ENCODE measurements at regions not wholly inside any gene's neighbourhood (a gene's known extent, or its start where the extent isn't known, plus 50 kb on each side); places are given as distances from the start of the nearest gene placed in this dataset.

- Mint-ChIP-seq H3K9me3 (peaks cover 4% of the 10 kb centered on the region), H3K36me3 (no peaks in the 10 kb centered on the region), H3K27ac (no peak overlapping the region), H3K27me3 (no peaks in the 10 kb centered on the region), H3K4me3 (no peak overlapping the region), H3K4me1 (no peaks in the 10 kb centered on the region)
- no peak for DNase-seq
Measured at GRCh38 chr2:150001788-150002187, 414.2 kb upstream of the MMADHC start.

- H3K27me3 Mint-ChIP-seq = no peaks in the 10 kb centered on the region
- no peaks in the 10 kb centered on the region for H3K36me3 Mint-ChIP-seq
- no peaks in the 10 kb centered on the region for H3K4me1 Mint-ChIP-seq
- no peak overlapping the region for H3K27ac Mint-ChIP-seq
- DNase-seq = no peak
- no peak overlapping the region for H3K4me3 Mint-ChIP-seq
- H3K9me3 Mint-ChIP-seq = peaks cover 4% of the 10 kb centered on the region
Measured at GRCh38 chr2:149996901-149997300, 409.3 kb upstream of the MMADHC start.

- no peaks in the 10 kb centered on the region for H3K4me1 Mint-ChIP-seq
- no peak for DNase-seq
- H3K4me3 Mint-ChIP-seq = no peak overlapping the region
- no peaks in the 10 kb centered on the region for H3K27me3 Mint-ChIP-seq
- no peak overlapping the region for H3K27ac Mint-ChIP-seq
- no peaks in the 10 kb centered on the region for H3K36me3 Mint-ChIP-seq
- peaks cover 4% of the 10 kb centered on the region for H3K9me3 Mint-ChIP-seq
Measured at GRCh38 chr2:149994057-149994728, 406.6 kb upstream of the MMADHC start.

- H3K27ac Mint-ChIP-seq = no peak overlapping the region
- H3K27me3 Mint-ChIP-seq = no peaks in the 10 kb centered on the region
- H3K36me3 Mint-ChIP-seq = no peaks in the 10 kb centered on the region
- no peaks in the 10 kb centered on the region for H3K4me1 Mint-ChIP-seq
- no peaks in the 10 kb centered on the region for H3K9me3 Mint-ChIP-seq
- no peak for DNase-seq
- no peak overlapping the region for H3K4me3 Mint-ChIP-seq
Measured at GRCh38 chr2:149993316-149993715, 405.7 kb upstream of the MMADHC start.

- Mint-ChIP-seq H3K9me3 (no peaks in the 10 kb centered on the region), H3K27ac (no peak overlapping the region), H3K4me1 (no peaks in the 10 kb centered on the region), H3K4me3 (no peak overlapping the region), H3K27me3 (no peaks in the 10 kb centered on the region), H3K36me3 (no peaks in the 10 kb centered on the region)
- DNase-seq = no peak
Measured at GRCh38 chr2:149991576-149991975, 404.0 kb upstream of the MMADHC start.

- H3K36me3 Mint-ChIP-seq = no peaks in the 10 kb centered on the region
- no peaks in the 10 kb centered on the region for H3K4me1 Mint-ChIP-seq
- H3K27me3 Mint-ChIP-seq = no peaks in the 10 kb centered on the region
- H3K9me3 Mint-ChIP-seq = no peaks in the 10 kb centered on the region
- DNase-seq = no peak
- H3K27ac Mint-ChIP-seq = no peak overlapping the region
- no peak overlapping the region for H3K4me3 Mint-ChIP-seq
Measured at GRCh38 chr2:149990965-149991364, 403.4 kb upstream of the MMADHC start.

GRCh38 chr2:149989447-149990063 lies 402.0 kb upstream of the MMADHC start:
- Mint-ChIP-seq H3K36me3 (no peaks in the 10 kb centered on the region), H3K4me1 (no peaks in the 10 kb centered on the region), H3K9me3 (no peaks in the 10 kb centered on the region), H3K27ac (no peak overlapping the region), H3K27me3 (no peaks in the 10 kb centered on the region), H3K4me3 (no peak overlapping the region)
- DNase-seq = no peak

- Mint-ChIP-seq H3K4me3 (no peak overlapping the region), H3K27me3 (no peaks in the 10 kb centered on the region), H3K36me3 (no peaks in the 10 kb centered on the region), H3K4me1 (no peaks in the 10 kb centered on the region), H3K9me3 (peaks cover 1% of the 10 kb centered on the region), H3K27ac (no peak overlapping the region)
- no peak for DNase-seq
Measured at GRCh38 chr2:149988361-149988760, 400.8 kb upstream of the MMADHC start.

GRCh38 chr2:149986861-149987260 lies 399.3 kb upstream of the MMADHC start:
- H3K4me1 Mint-ChIP-seq = no peaks in the 10 kb centered on the region
- H3K27ac Mint-ChIP-seq = no peak overlapping the region
- no peaks in the 10 kb centered on the region for H3K36me3 Mint-ChIP-seq
- peaks cover 1% of the 10 kb centered on the region for H3K9me3 Mint-ChIP-seq
- no peak for DNase-seq
- H3K27me3 Mint-ChIP-seq = no peaks in the 10 kb centered on the region
- H3K4me3 Mint-ChIP-seq = no peak overlapping the region

- no peak overlapping the region for H3K4me3 Mint-ChIP-seq
- peaks cover 5% of the 10 kb centered on the region for H3K9me3 Mint-ChIP-seq
- no peak overlapping the region for H3K27ac Mint-ChIP-seq
- H3K36me3 Mint-ChIP-seq = no peaks in the 10 kb centered on the region
- H3K27me3 Mint-ChIP-seq = no peaks in the 10 kb centered on the region
- no peaks in the 10 kb centered on the region for H3K4me1 Mint-ChIP-seq
- DNase-seq = no peak
Measured at GRCh38 chr2:149984311-149984710, 396.7 kb upstream of the MMADHC start.

- Mint-ChIP-seq H3K36me3 (no peaks in the 10 kb centered on the region), H3K27me3 (no peaks in the 10 kb centered on the region), H3K4me1 (no peaks in the 10 kb centered on the region), H3K4me3 (no peak overlapping the region), H3K27ac (no peak overlapping the region), H3K9me3 (peaks cover 3% of the 10 kb centered on the region)
- DNase-seq = no peak
Measured at GRCh38 chr2:149972066-149972465, 384.5 kb upstream of the MMADHC start.

- no peak overlapping the region for H3K4me3 Mint-ChIP-seq
- no peak overlapping the region for H3K27ac Mint-ChIP-seq
- DNase-seq = no peak
- H3K36me3 Mint-ChIP-seq = no peaks in the 10 kb centered on the region
- no peaks in the 10 kb centered on the region for H3K27me3 Mint-ChIP-seq
- peaks cover 4% of the 10 kb centered on the region for H3K9me3 Mint-ChIP-seq
- no peaks in the 10 kb centered on the region for H3K4me1 Mint-ChIP-seq
Measured at GRCh38 chr2:149954981-149955600, 367.5 kb upstream of the MMADHC start.

- Mint-ChIP-seq H3K9me3 (peaks cover 4% of the 10 kb centered on the region), H3K27me3 (no peaks in the 10 kb centered on the region), H3K4me3 (no peak overlapping the region), H3K36me3 (no peaks in the 10 kb centered on the region), H3K27ac (no peak overlapping the region), H3K4me1 (no peaks in the 10 kb centered on the region)
- DNase-seq = no peak
Measured at GRCh38 chr2:149953627-149954026, 366.1 kb upstream of the MMADHC start.

- Mint-ChIP-seq H3K36me3 (no peaks in the 10 kb centered on the region), H3K27me3 (no peaks in the 10 kb centered on the region), H3K4me3 (no peak overlapping the region), H3K27ac (no peak overlapping the region), H3K9me3 (peaks cover 3% of the 10 kb centered on the region), H3K4me1 (no peaks in the 10 kb centered on the region)
- DNase-seq = no peak
Measured at GRCh38 chr2:149931486-149931885, 343.9 kb upstream of the MMADHC start.

GRCh38 chr2:149928011-149928410 lies 340.4 kb upstream of the MMADHC start:
- DNase-seq = no peak
- Mint-ChIP-seq H3K9me3 (peaks cover 2% of the 10 kb centered on the region), H3K27ac (no peak overlapping the region), H3K4me3 (no peak overlapping the region), H3K4me1 (no peaks in the 10 kb centered on the region), H3K27me3 (no peaks in the 10 kb centered on the region), H3K36me3 (no peaks in the 10 kb centered on the region)

- no peak for DNase-seq
- H3K4me3 Mint-ChIP-seq = no peak overlapping the region
Measured at GRCh38 chr2:149926149-149926548, 338.6 kb upstream of the MMADHC start.

More at GRCh38 chr2:149926149-149926548, 338.6 kb upstream of the MMADHC start:
- Mint-ChIP-seq H3K9me3 (peaks cover 2% of the 10 kb centered on the region), H3K27ac (no peak overlapping the region), H3K4me1 (no peaks in the 10 kb centered on the region), H3K36me3 (no peaks in the 10 kb centered on the region), H3K27me3 (no peaks in the 10 kb centered on the region)
